GM21825 (cell line): ENCODE measurements at regions not wholly inside any gene's neighbourhood (a gene's known extent, or its start where the extent isn't known, plus 50 kb on each side); places are given as distances from the start of the nearest gene placed in this dataset.
"Not testable (repeated sequence)": the region's sequence is repeated elsewhere in the genome, so short reads cannot be mapped to it uniquely, and the experiment has no call there.

ENCODE experiments used
- ATAC-seq: cut with Tn5 transposase; IDR thresholded peaks from one replicate; pipeline ENCODE4 v1.9.1; 2021; ENCODE audit warnings: mild to moderate bottlenecking, moderate library complexity; ENCODE audit not compliant: unreplicated experiment

- no peak for ATAC-seq
These were observed 2264.0 kb downstream of the ARAP2 start for GRCh38 chr4:33980361-33980760.

GRCh38 chr4:33989820-33990443, 2254.4 kb downstream of the ARAP2 start:
- ATAC-seq, result no peak

GRCh38 chr4:33996075-33996718, 2248.1 kb downstream of the ARAP2 start:
- no peak for ATAC-seq

GRCh38 chr4:33998291-33998690, 2246.0 kb downstream of the ARAP2 start:
- ATAC-seq, result no peak

GRCh38 chr4:34000356-34000755, 2244.0 kb downstream of the ARAP2 start:
- ATAC-seq, result no peak

GRCh38 chr4:34006540-34006939, 2237.8 kb downstream of the ARAP2 start:
- not testable (repeated sequence) for ATAC-seq

GRCh38 chr4:34009951-34010350, 2234.4 kb downstream of the ARAP2 start:
- ATAC-seq, result no peak

GRCh38 chr4:34010751-34011519, 2233.4 kb downstream of the ARAP2 start:
- ATAC-seq, result no peak

GRCh38 chr4:34035225-34035624, 2209.1 kb downstream of the ARAP2 start:
- ATAC-seq, result no peak

GRCh38 chr4:34037280-34037679, 2207.0 kb downstream of the ARAP2 start:
- no peak for ATAC-seq

- no peak for ATAC-seq
These were observed 2204.5 kb downstream of the ARAP2 start for GRCh38 chr4:34039766-34040165.

GRCh38 chr4:34043131-34043530, 2201.2 kb downstream of the ARAP2 start:
- no peak for ATAC-seq

GRCh38 chr4:34046580-34046979, 2197.7 kb downstream of the ARAP2 start:
- ATAC-seq, result no peak

- no peak for ATAC-seq
These were observed 2197.0 kb downstream of the ARAP2 start for GRCh38 chr4:34047363-34047762.

- no peak for ATAC-seq
These were observed 2178.2 kb downstream of the ARAP2 start for GRCh38 chr4:34066126-34066525.

GRCh38 chr4:34091451-34091850, 2152.9 kb downstream of the ARAP2 start:
- ATAC-seq, result no peak

- ATAC-seq, result no peak
These were observed 2150.2 kb downstream of the ARAP2 start for GRCh38 chr4:34094114-34094513.

- no peak for ATAC-seq
These were observed 2139.0 kb downstream of the ARAP2 start for GRCh38 chr4:34105311-34105710.

GRCh38 chr4:34108391-34108790, 2135.9 kb downstream of the ARAP2 start:
- no peak for ATAC-seq

- no peak for ATAC-seq
These were observed 2131.7 kb downstream of the ARAP2 start for GRCh38 chr4:34112573-34112972.

GRCh38 chr4:34138385-34138784, 2105.9 kb downstream of the ARAP2 start:
- ATAC-seq, result no peak

GRCh38 chr4:34139346-34139745, 2105.0 kb downstream of the ARAP2 start:
- ATAC-seq, result no peak
